ENCODE measurements at regions not wholly inside any gene's neighbourhood (a gene's known extent, or its start where the extent isn't known, plus 50 kb on each side); places are given as distances from the start of the nearest gene placed in this dataset.

DNA sequence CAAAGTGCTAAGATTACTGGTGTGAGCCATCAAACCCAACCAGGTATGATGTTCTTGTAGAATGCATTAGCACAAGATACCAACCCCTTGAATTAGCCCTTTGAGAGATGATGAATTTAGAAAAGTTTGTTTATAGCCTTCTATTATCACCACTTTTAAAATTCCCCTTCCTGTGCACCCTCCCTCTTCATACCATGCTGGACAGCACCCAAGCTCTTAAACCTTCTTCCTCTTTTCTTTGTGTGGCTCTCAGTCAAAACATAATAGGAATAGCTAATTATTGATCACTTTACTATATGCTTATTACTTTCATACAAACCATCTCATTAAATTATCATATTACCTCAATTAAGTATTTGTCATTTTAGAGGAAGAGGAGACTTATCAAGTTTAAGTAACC, 87.6 kb upstream of the TMED7 start:
- no peak for TF ChIP-seq POLR2A (IDR thresholded peaks at IDR 0.05)
- TF ChIP-seq, protein P1, sequence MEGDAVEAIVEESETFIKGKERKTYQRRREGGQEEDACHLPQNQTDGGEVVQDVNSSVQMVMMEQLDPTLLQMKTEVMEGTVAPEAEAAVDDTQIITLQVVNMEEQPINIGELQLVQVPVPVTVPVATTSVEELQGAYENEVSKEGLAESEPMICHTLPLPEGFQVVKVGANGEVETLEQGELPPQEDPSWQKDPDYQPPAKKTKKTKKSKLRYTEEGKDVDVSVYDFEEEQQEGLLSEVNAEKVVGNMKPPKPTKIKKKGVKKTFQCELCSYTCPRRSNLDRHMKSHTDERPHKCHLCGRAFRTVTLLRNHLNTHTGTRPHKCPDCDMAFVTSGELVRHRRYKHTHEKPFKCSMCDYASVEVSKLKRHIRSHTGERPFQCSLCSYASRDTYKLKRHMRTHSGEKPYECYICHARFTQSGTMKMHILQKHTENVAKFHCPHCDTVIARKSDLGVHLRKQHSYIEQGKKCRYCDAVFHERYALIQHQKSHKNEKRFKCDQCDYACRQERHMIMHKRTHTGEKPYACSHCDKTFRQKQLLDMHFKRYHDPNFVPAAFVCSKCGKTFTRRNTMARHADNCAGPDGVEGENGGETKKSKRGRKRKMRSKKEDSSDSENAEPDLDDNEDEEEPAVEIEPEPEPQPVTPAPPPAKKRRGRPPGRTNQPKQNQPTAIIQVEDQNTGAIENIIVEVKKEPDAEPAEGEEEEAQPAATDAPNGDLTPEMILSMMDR (IDR thresholded peaks at IDR 0.05): no peak
- intact Hi-C loops (cut with DNase I; ENCODE audit: low total_unique reads): no loop called here
- no peaks in the 10 kb centered on the region for H3K4me1 ChIP-seq
- H3K9me3 ChIP-seq: no peaks in the 10 kb centered on the region
- H3K36me3 ChIP-seq (ENCODE audit: low read depth, missing control alignments): no peaks in the 10 kb centered on the region
- H3K27ac ChIP-seq: no peak overlapping the region
- DNase-seq: no peak
- H3K4me3 ChIP-seq: no peak overlapping the region
- H3K27me3 ChIP-seq: no peaks in the 10 kb centered on the region

DNA sequence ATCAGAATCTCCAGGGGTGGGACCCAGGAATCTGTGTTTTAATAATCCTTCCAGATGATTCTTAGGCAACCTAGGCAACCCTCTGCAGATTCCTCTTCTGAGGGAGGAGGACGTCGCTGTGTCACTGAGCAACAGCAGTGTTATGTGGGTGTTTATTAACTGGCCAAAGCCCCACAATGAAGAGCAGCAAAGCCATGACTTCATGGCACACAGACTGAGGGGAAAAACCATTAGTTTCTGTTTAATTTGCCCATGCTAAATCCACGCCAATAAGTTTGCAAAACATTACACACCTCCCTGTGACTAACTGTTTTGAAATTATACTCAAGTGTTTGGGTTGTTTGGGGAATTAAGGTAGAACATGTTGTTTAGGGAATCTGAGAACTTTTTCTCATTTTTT, 83.7 kb upstream of the TMED7 start:
- intact Hi-C loops (cut with DNase I; ENCODE audit: low total_unique reads): no loop called here
- Histone ChIP-seq H3K9me3 (no peaks in the 10 kb centered on the region), H3K36me3 (ENCODE audit: low read depth, missing control alignments) (no peaks in the 10 kb centered on the region), H3K27ac (no peak overlapping the region), H3K4me3 (no peak overlapping the region), H3K4me1 (no peaks in the 10 kb centered on the region), H3K27me3 (no peaks in the 10 kb centered on the region)
- 58 to 74% methylated on average over 3 of the region's 3 CpGs for WGBS, 2 donors
- no peak for DNase-seq
- TF ChIP-seq, protein P1 (IDR thresholded peaks at IDR 0.05): no peak
- TF ChIP-seq POLR2A (IDR thresholded peaks at IDR 0.05): no peak

DNA sequence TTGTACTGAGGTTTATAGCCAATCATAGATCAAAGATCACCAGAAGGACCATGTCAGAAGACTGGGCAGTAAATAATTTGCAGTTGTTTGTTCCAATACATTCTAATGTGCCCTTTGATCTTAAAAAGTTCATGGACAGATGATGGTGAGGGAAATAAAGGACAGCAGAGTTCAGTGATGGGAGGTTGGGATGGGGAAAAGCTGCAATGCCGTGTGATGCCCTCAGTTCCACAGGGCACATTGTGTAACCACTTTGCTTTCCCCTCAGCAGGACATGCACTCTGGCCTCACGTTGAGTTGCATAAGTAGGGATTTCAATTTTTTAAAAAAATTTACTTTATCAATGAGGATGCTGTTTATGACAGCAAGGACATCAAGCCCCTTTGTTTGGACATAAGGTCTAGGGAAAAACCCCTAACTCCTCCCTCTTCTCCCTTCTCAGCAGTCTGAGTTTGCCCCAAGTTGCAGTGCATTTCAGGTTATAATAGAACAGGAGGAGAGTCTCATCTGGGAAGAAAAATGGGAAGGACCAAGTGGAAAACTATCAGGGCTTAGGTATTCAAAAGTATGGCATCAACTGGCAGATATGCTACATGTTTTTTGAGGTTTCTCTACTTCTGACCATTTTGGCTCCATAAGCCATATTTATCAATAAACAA, 83.1 kb upstream of the TMED7 start:
- DNase-seq: no peak
- no peak overlapping the region for H3K27ac ChIP-seq
- H3K9me3 ChIP-seq: no peaks in the 10 kb centered on the region
- no peaks in the 10 kb centered on the region for H3K27me3 ChIP-seq
- H3K4me3 ChIP-seq: no peak overlapping the region
- intact Hi-C loops (cut with DNase I; ENCODE audit: low total_unique reads): no loop called here
- H3K36me3 ChIP-seq (ENCODE audit: low read depth, missing control alignments): no peaks in the 10 kb centered on the region
- TF ChIP-seq POLR2A (IDR thresholded peaks at IDR 0.05): no peak
- TF ChIP-seq, protein P1 (IDR thresholded peaks at IDR 0.05): no peak
- WGBS, 2 donors: 79 to 81% methylated on average over 2 of the region's 2 CpGs
- H3K4me1 ChIP-seq: no peaks in the 10 kb centered on the region

DNA sequence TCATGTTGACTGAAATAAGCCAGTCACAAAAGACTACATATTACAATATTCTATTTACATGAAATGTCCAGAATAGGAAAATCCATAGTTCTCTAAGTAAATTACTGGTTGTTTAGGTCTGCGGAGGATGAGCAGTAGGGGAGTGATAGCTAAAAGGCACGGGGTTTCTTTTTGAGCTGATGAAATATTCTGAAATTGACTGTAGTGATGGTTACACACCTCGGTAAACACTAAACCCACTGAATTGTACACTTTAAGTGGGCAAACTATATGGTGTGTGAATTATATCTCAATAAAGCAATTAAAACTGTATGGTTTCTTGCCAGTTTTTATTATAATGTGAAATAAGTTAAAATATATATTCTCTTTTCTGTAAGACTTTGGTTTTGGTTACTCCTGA, 77.7 kb upstream of the TMED7 start:
- H3K4me1 ChIP-seq: no peaks in the 10 kb centered on the region
- no peak overlapping the region for H3K4me3 ChIP-seq
- no peak for DNase-seq
- WGBS, 2 donors: 63 to 96% methylated on average over 3 of the region's 3 CpGs
- H3K36me3 ChIP-seq (ENCODE audit: low read depth, missing control alignments): no peaks in the 10 kb centered on the region
- no peaks in the 10 kb centered on the region for H3K27me3 ChIP-seq
- H3K27ac ChIP-seq: no peak overlapping the region
- intact Hi-C loops (cut with DNase I; ENCODE audit: low total_unique reads): no loop called here
- H3K9me3 ChIP-seq: no peaks in the 10 kb centered on the region
- no peak for TF ChIP-seq POLR2A (IDR thresholded peaks at IDR 0.05)
- TF ChIP-seq, protein P1 (IDR thresholded peaks at IDR 0.05): no peak

DNA sequence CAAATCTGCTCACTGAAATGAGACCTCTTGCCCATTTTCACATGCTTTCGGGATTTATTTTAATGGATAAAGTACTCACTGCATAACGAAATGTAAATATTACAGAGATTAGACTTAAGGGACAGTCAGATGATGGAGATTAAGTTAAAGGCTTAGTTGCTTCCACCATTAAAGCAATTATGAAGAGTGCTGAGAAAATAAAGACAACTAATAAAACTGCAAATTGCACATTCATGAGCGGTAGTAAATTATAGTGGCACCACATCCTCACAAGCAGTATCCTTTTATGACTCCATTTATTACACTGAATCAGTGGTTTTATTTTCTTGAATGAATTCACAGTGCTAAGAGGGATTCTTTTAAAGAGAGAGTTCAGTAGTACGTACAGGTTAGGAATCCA, 76.2 kb upstream of the TMED7 start:
- 69 to 86% methylated on average over 4 of the region's 4 CpGs for WGBS, 2 donors
- H3K36me3 ChIP-seq (ENCODE audit: low read depth, missing control alignments): no peaks in the 10 kb centered on the region
- H3K9me3 ChIP-seq: no peaks in the 10 kb centered on the region
- DNase-seq: no peak
- H3K4me3 ChIP-seq: no peak overlapping the region
- no peaks in the 10 kb centered on the region for H3K4me1 ChIP-seq
- intact Hi-C loops (cut with DNase I; ENCODE audit: low total_unique reads): no loop called here
- TF ChIP-seq, protein P1 (IDR thresholded peaks at IDR 0.05): no peak
- no peak for TF ChIP-seq POLR2A (IDR thresholded peaks at IDR 0.05)
- no peaks in the 10 kb centered on the region for H3K27me3 ChIP-seq
- H3K27ac ChIP-seq: no peak overlapping the region
